Activated T-helper 1 cell treated with anti-CD3 and anti-CD28 coated beads, Interleukin-12 subunit alpha, Interleukin-12 subunit beta, Interleukin-2, Interleukin-4 antibody, amounts not matched to agents 30 ng/mL and 10 ng/mL and 1 ng/mL, durations not matched to agents 14 hours and 24 hours and 36 hours (primary cell): ENCODE measurements at regions not wholly inside any gene's neighbourhood (a gene's known extent, or its start where the extent isn't known, plus 50 kb on each side); places are given as distances from the start of the nearest gene placed in this dataset.

Experiments used
- DNase-seq: peaks from one replicate; pipeline ENCODE4 v3.0.0; 2021; ENCODE audit warnings: low spot score
- H3K27ac Mint-ChIP-seq: one replicate; pipeline ENCODE4 v1.8.0; 2021; ENCODE audit warnings: mild to moderate bottlenecking, mixed read lengths
- H3K27me3 Mint-ChIP-seq: one replicate; pipeline ENCODE4 v1.8.0; 2022; ENCODE audit warnings: mild to moderate bottlenecking, moderate library complexity, mixed read lengths; ENCODE audit not compliant: insufficient read depth
- H3K36me3 Mint-ChIP-seq: one replicate; pipeline ENCODE4 v1.8.0; 2021; ENCODE audit warnings: low read depth, mixed read lengths
- H3K4me1 Mint-ChIP-seq: one replicate; pipeline ENCODE4 v1.8.0; 2021; ENCODE audit warnings: low read depth, mixed read lengths
- H3K4me3 Mint-ChIP-seq: one replicate; pipeline ENCODE4 v1.8.0; 2021; ENCODE audit warnings: mild to moderate bottlenecking, moderate library complexity, mixed read lengths
- H3K9me3 Mint-ChIP-seq: one replicate; pipeline ENCODE4 v1.8.0; 2021; ENCODE audit warnings: mixed read lengths
- intact Hi-C: fragments of 100-400 bp; cut with micrococcal nuclease; formaldehyde crosslinking; loops from one replicate; pipeline ENCODE4 v1.15.1; 2024

DNA sequence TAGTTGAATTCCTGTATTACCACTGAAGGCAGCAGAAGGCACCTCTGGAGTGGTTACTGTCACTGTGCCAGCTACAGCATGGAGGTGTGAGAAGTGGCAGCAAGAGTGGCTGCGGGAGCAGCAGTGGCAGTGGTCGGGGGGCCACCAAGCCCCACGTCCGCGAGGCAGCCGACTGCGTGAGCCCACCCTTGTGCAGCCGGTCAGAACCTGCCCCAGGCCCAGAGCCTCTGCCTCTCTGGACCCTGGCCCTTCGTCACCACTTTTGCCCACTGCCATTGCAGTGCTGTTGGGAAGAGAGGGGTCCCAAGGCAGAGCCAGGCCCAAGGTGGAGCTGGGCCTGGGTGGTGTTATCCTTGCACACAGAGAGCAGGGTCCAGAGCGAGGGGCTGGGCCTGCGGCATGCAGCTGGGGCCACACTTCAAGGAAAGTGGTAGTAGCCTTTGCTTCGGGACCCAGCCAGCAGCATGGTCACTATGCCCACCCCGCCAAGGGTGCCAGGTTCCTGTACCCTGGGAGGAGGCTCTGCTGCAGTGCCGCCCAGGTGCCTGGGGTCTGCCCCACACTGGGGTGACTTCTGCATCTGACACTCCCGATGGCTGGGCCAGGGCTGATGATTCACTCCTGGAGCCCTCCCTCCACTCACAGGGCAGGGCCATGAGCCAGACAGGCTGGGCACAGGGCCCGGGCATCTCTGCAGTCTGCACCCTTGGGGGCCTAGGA lies 450.1 kb upstream of the LRATD1 start:
- Mint-ChIP-seq H3K4me3 (no peak overlapping the region), H3K4me1 (no peaks in the 10 kb centered on the region), H3K9me3 (peaks cover 4% of the 10 kb centered on the region), H3K27ac (no peak overlapping the region), H3K36me3 (no peaks in the 10 kb centered on the region), H3K27me3 (no peaks in the 10 kb centered on the region)
- intact Hi-C loops = no loop called here
- DNase-seq = no peak

DNA sequence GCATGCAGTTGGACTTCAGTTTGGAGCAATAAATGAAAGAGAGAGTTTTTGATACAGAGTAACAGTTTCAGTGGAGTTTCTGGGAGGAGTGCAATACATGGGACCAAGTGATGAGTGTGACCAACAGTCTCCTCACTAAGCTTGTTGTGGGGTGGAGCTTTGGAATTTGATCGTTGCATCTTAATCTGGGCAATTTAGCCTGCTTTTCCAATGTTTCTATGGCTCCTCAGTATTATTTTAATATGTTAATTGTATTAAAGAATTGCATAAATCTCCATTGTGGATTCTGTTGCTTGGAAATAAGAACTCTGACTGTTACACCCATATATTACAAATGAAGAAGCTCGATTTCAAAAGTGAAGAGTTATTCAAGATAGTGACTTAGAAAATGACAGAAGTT lies 446.6 kb upstream of the LRATD1 start:
- no peaks in the 10 kb centered on the region for H3K9me3 Mint-ChIP-seq
- no peaks in the 10 kb centered on the region for H3K4me1 Mint-ChIP-seq
- no peak overlapping the region for H3K4me3 Mint-ChIP-seq
- intact Hi-C loops = no loop called here
- no peaks in the 10 kb centered on the region for H3K36me3 Mint-ChIP-seq
- no peaks in the 10 kb centered on the region for H3K27me3 Mint-ChIP-seq
- no peak for DNase-seq
- H3K27ac Mint-ChIP-seq = no peak overlapping the region

DNA sequence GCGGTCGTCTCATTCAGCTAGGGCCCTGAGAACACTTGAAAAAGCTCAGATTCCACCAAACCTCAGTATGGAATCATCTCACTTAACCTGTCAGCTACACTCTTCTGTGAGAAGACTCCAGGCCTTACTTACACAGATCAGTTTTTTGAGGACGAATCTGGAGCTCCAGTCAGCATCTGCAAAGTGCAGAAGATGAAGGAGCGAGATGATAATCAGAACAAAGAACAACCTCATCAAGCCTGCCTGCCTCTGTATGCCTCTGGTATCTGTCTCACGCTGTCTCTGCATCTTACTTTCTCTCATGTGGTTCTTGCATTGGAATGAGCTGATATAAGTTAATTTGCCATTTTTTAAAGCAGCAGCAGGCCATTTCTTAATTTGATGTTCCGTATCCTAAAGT lies 444.1 kb upstream of the LRATD1 start:
- no peak overlapping the region for H3K4me3 Mint-ChIP-seq
- no peaks in the 10 kb centered on the region for H3K36me3 Mint-ChIP-seq
- no peaks in the 10 kb centered on the region for H3K27me3 Mint-ChIP-seq
- H3K27ac Mint-ChIP-seq = no peak overlapping the region
- H3K9me3 Mint-ChIP-seq = peaks cover 2% of the 10 kb centered on the region
- no peaks in the 10 kb centered on the region for H3K4me1 Mint-ChIP-seq
- intact Hi-C loops = no loop called here
- DNase-seq = no peak

DNA sequence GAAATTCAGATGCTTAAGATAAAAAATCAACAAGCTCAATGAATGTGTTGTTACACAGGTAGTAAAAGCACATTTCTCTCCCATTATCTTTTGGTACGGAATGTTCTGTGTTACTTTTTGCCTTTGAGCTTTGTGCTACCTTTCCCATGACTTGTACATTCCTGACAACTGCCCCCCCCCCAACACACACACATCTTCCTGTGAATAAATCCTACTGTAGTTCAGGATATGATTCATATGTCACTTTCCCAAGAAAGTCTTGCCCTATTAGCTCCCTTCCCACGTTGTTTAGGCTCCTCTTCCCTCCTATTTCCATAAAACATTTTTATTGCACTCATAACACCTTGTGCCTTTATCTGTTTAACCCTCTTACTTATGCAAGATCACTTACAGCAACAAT lies 442.6 kb upstream of the LRATD1 start:
- no peak for DNase-seq
- H3K36me3 Mint-ChIP-seq = no peaks in the 10 kb centered on the region
- H3K4me3 Mint-ChIP-seq = no peak overlapping the region
- no peak overlapping the region for H3K27ac Mint-ChIP-seq
- no peaks in the 10 kb centered on the region for H3K27me3 Mint-ChIP-seq
- intact Hi-C loops = no loop called here
- H3K4me1 Mint-ChIP-seq = no peaks in the 10 kb centered on the region
- peaks cover 6% of the 10 kb centered on the region for H3K9me3 Mint-ChIP-seq

GRCh38 chr2:14194233-14194632 lies 438.3 kb upstream of the LRATD1 start:
- no peaks in the 10 kb centered on the region for H3K27me3 Mint-ChIP-seq
- no peaks in the 10 kb centered on the region for H3K4me1 Mint-ChIP-seq
- no peak overlapping the region for H3K4me3 Mint-ChIP-seq
- no peak overlapping the region for H3K27ac Mint-ChIP-seq
- no peaks in the 10 kb centered on the region for H3K36me3 Mint-ChIP-seq
- intact Hi-C loops = no loop called here
- H3K9me3 Mint-ChIP-seq = peaks cover 10% of the 10 kb centered on the region
- no peak for DNase-seq

DNA sequence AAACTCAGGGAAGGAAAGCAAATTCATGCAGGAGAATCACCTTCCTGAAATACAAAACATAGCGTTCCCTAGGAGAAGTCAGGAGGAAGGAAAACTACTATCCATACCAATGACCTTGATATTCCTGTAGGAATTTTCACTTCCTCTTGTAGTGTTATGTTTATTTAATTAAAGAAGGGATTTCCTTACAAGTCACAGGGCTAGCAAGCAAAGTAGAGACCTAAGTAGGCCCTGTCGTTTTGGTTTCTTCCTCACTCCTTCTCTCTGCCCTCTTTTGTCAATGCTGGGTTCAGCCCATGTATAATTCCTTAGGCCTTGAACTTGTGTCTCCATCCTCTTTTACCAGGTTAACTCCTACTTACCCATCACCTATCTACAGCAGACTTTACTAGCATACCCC lies 435.2 kb upstream of the LRATD1 start:
- H3K36me3 Mint-ChIP-seq = no peaks in the 10 kb centered on the region
- DNase-seq = no peak
- intact Hi-C loops = no loop called here
- peaks cover 10% of the 10 kb centered on the region for H3K9me3 Mint-ChIP-seq
- no peaks in the 10 kb centered on the region for H3K4me1 Mint-ChIP-seq
- H3K27me3 Mint-ChIP-seq = no peaks in the 10 kb centered on the region
- no peak overlapping the region for H3K27ac Mint-ChIP-seq
- H3K4me3 Mint-ChIP-seq = no peak overlapping the region

DNA sequence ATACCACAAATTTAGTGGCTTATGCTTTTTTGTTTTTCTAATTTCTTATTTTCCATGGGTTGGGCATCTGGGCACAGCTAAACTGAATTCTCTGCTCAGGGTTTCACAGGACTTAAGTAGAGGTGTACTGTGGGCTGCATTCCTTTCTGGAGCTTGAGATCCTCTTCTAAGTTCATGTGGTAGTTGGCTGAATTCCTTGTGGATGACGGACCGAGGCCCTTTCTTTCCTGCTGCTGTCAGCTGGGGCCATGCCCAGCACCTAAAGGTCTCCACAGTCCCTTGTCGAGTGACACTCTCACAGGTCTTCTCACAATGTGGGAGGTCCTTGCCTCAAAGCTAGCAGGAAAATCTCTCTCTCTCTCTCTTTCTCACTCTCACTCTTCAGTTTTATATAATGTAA lies 433.5 kb upstream of the LRATD1 start:
- H3K27me3 Mint-ChIP-seq = no peaks in the 10 kb centered on the region
- H3K4me1 Mint-ChIP-seq = no peaks in the 10 kb centered on the region
- DNase-seq = no peak
- no peak overlapping the region for H3K27ac Mint-ChIP-seq
- peaks cover 7% of the 10 kb centered on the region for H3K9me3 Mint-ChIP-seq
- intact Hi-C loops = no loop called here
- no peak overlapping the region for H3K4me3 Mint-ChIP-seq
- no peaks in the 10 kb centered on the region for H3K36me3 Mint-ChIP-seq

GRCh38 chr2:14219306-14219705 lies 413.2 kb upstream of the LRATD1 start:
- Mint-ChIP-seq H3K27me3 (no peaks in the 10 kb centered on the region), H3K9me3 (peaks cover 5% of the 10 kb centered on the region), H3K4me1 (no peaks in the 10 kb centered on the region), H3K36me3 (no peaks in the 10 kb centered on the region), H3K27ac (no peak overlapping the region), H3K4me3 (no peak overlapping the region)
- intact Hi-C loops = no loop called here
- DNase-seq = no peak

- Mint-ChIP-seq H3K27ac (no peak overlapping the region), H3K4me3 (no peak overlapping the region), H3K36me3 (no peaks in the 10 kb centered on the region), H3K4me1 (no peaks in the 10 kb centered on the region), H3K27me3 (no peaks in the 10 kb centered on the region), H3K9me3 (peaks cover 5% of the 10 kb centered on the region)
- intact Hi-C loops = no loop called here
- DNase-seq = no peak
These were observed 412.4 kb upstream of the LRATD1 start for GRCh38 chr2:14220101-14220500.

DNA sequence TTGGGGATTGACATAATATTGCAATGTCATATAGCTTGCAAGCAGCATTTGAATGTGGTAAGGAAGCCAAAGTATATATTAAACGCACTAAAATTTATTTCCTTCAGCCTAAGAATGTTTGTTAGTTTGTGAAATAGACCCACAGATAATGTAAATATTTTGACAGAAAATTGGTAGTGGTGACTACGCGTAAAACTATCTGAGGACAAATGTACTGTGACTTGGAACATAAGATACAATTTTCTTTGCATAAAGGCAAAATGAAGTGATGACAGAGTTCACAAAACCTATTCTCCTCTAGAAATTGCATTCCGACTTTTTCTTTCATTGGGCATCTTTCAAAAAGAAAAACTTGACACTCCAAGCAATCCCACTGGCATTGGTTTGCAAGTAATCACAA lies 411.1 kb upstream of the LRATD1 start:
- peaks cover 11% of the 10 kb centered on the region for H3K9me3 Mint-ChIP-seq
- H3K27me3 Mint-ChIP-seq = no peaks in the 10 kb centered on the region
- no peak for DNase-seq
- H3K36me3 Mint-ChIP-seq = no peaks in the 10 kb centered on the region
- H3K27ac Mint-ChIP-seq = no peak overlapping the region
- no peaks in the 10 kb centered on the region for H3K4me1 Mint-ChIP-seq
- intact Hi-C loops = no loop called here
- H3K4me3 Mint-ChIP-seq = no peak overlapping the region

GRCh38 chr2:14223576-14223975 lies 408.9 kb upstream of the LRATD1 start:
- H3K4me1 Mint-ChIP-seq = no peaks in the 10 kb centered on the region
- intact Hi-C loops = no loop called here
- peaks cover 13% of the 10 kb centered on the region for H3K9me3 Mint-ChIP-seq
- no peak overlapping the region for H3K27ac Mint-ChIP-seq
- no peak for DNase-seq
- no peaks in the 10 kb centered on the region for H3K27me3 Mint-ChIP-seq
- no peak overlapping the region for H3K4me3 Mint-ChIP-seq
- H3K36me3 Mint-ChIP-seq = no peaks in the 10 kb centered on the region

DNA sequence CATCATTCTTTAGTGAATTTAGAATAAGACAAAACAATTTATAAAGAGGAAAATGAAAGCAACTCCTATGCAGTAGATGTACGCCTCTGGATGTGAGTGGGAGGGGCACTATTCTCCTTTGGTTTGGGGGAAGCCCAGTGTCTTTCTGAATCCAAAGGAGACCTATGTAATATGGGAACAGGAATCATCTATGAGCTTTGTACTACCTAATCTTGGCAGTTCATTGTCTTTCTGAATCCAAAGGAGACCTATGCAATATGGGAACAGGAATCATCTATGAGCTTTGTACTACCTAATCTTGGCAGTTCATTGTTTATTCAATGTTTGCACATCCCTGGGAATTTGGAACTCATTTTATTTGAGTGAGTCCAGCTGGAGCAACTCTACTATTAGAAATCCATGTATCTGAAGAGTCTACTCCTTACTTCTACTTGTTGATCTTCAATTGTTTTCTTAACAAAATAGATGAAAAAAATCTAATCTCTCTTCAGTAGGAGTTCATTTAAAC lies 401.1 kb upstream of the LRATD1 start:
- no peaks in the 10 kb centered on the region for H3K27me3 Mint-ChIP-seq
- H3K27ac Mint-ChIP-seq = no peak overlapping the region
- intact Hi-C loops = no loop called here

DNA sequence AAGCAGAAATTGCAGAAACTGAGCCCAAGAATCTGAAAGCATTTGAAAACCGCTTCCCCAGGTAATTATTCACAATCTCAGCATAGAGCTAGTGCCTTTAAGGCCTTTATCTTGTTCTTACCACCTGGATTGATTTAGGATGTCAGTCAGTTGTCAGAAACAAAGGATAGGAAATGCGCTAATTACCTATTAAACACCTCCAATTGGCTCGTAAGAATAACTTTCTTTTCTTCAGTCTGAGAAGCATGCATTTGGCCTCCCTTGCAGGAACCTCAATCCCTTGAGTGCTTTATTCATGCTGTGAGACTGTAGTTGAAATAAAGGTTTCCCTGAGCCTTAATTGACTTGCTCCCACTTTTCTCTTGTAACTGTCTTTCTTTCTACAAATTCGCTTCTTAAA lies 400.3 kb upstream of the LRATD1 start:
- intact Hi-C loops = no loop called here
- no peak for DNase-seq
- H3K9me3 Mint-ChIP-seq = no peaks in the 10 kb centered on the region
- no peaks in the 10 kb centered on the region for H3K27me3 Mint-ChIP-seq
- no peak overlapping the region for H3K27ac Mint-ChIP-seq
- H3K4me1 Mint-ChIP-seq = no peaks in the 10 kb centered on the region
- no peaks in the 10 kb centered on the region for H3K36me3 Mint-ChIP-seq
- no peak overlapping the region for H3K4me3 Mint-ChIP-seq

More for the DNA sequence above, 401.1 kb upstream of the LRATD1 start:
- Mint-ChIP-seq H3K4me3 (no peak overlapping the region), H3K4me1 (no peaks in the 10 kb centered on the region), H3K36me3 (no peaks in the 10 kb centered on the region), H3K9me3 (peaks cover 2% of the 10 kb centered on the region)
- no peak for DNase-seq

DNA sequence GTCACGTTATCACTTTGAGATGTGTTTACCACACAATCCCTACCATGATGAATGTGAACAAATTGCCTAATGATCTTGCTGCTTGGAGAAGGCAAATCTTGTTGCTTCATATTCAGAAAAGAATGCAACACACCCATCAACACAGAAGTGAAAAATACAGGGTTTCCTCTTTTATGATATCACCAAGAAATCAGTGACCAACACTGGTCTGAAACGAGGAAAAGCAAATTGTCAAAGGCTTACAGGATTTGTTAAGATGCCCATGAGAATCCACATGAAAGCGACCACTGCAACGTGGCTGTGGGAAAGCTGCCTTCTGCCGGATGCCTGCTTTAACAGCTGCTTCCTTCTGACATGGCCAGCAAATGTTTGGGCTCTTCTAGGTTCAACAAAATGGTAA lies 397.6 kb upstream of the LRATD1 start:
- Mint-ChIP-seq H3K9me3 (no peaks in the 10 kb centered on the region), H3K36me3 (no peaks in the 10 kb centered on the region), H3K4me3 (no peak overlapping the region), H3K4me1 (no peaks in the 10 kb centered on the region), H3K27ac (no peak overlapping the region), H3K27me3 (no peaks in the 10 kb centered on the region)
- DNase-seq = no peak
- intact Hi-C loops = no loop called here
